ENCODE measurements at regions not wholly inside any gene's neighbourhood (a gene's known extent, or its start where the extent isn't known, plus 50 kb on each side); places are given as distances from the start of the nearest gene placed in this dataset.
"Not testable (repeated sequence)": the region's sequence is repeated elsewhere in the genome, so short reads cannot be mapped to it uniquely, and the experiment has no call there.

GRCh38 chr18:1150344-1150743, 245.7 kb downstream of the ADCYAP1 start:
- no peak for DNase-seq

GRCh38 chr18:1152958-1153357, 248.3 kb downstream of the ADCYAP1 start:
- not testable (repeated sequence) for DNase-seq

DNA sequence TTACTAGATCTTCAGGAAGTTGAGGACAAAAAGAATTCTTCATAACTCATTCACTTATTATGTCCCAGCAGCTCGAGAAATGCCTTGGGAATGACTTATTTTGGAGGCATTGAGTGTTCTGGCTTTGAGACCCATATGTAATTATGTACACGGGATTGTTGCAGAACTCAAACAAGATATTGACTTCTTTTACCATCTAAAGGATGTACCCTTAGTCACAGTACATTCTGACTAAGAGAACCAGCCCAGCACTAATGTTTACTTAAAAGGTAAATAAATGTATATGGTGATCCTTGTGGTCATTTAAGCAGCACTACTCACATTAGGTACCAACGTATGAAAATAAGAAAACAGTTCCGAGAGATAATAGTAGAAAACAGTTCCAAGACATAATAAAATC, 268.9 kb downstream of the ADCYAP1 start:
- no peak for DNase-seq

DNA sequence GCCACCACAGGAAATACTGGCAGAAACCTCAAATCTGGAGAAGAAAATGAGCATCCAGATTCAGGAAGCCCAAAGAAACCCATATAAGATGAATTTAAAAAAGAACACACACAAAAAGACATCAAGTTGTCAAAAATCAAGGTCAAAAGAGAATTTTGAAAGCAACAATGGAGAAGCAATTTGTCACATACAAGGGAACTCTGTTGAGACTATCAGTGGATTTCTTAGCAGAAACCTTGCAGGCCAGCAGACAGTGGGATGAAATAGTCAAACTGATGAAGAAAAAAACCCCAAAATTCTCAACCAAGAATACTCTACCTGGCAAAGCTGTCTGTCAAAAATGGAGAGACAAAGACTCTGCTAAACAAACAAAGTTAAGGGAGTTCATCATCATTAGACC, 272.6 kb downstream of the ADCYAP1 start:
- DNase-seq: no peak

DNA sequence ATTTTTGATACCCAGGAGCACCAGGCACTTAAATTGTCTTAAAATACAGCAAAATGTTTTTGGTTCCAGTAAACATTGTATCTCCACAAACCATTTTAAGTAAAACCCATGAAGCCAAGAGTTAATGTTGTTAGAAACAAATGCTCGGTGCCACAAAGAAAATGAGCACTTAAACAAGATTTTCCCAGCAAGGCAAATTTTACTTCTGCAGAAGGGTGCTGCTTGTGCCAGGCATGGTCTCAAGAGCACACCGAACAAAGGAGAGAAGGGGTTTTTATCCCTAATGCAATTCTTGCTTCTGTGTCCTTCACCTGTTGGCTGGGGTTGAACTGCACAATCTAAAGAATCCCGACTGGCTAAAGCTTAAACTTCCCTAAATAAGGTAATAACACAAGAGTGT, 286.7 kb downstream of the ADCYAP1 start:
- DNase-seq: no peak

DNA sequence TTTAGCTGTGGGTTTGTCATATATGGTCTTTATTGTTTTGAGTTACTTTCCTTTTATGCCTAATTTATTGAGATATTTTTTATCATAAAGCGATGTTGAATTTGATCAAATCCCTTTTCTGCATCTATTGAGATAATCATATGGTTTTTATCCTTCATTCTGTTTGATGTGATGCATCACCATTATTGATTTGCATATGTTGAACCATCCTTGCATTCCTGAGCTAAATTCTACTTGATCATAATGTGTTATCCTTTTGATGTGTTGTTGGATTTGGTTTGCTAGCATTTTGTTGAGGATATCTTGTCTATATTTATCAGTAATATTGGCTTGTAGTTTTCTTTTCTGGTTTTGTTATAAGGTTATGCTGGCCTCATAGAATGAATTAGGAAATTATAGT, 308.5 kb downstream of the ADCYAP1 start:
- DNase-seq: no peak

DNA sequence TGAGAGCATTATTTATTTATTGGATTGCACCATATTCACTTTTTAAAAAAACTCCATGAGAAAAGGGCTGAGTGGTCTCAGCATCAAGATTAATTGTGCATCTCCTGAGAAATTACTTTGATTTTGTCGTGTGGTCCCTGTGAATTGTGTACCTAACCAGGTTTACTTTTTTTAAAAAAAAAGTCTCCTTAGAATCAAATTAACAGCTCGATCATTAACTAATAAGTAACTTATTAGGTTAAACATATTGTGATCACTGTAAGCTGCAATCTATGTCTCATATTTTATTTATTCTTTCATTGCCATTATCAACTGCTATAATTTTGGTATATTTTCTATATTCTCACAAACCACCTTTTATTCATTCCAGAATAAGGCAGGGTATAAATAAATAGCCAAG, 318.2 kb downstream of the ADCYAP1 start:
- DNase-seq: no peak

- DNase-seq: no peak
Measured at GRCh38 chr18:1227025-1227424, 322.4 kb downstream of the ADCYAP1 start.

GRCh38 chr18:1229634-1230033, 325.0 kb downstream of the ADCYAP1 start:
- DNase-seq: no peak

DNA sequence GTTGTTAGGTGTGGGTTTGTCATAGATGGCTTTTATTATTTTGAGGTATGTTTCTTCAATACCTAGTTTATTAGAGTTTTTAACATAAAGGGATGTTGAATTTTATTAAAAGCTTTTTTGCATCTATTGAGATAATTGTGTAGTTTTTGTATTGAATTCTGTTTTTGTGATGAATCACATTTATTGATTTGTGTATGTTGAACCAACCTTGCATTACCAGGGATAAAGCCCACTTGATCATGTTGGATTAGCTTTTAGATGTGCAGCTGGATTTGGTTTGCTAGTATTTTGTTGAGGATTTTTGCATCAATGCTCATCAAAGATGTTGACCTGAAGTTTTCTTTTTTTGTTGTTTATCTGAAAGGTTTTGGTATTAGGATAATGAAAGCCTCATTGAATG, 328.2 kb downstream of the ADCYAP1 start:
- DNase-seq: no peak

- DNase-seq: no peak
Measured at GRCh38 chr18:1240701-1241100, 336.0 kb downstream of the ADCYAP1 start.

DNA sequence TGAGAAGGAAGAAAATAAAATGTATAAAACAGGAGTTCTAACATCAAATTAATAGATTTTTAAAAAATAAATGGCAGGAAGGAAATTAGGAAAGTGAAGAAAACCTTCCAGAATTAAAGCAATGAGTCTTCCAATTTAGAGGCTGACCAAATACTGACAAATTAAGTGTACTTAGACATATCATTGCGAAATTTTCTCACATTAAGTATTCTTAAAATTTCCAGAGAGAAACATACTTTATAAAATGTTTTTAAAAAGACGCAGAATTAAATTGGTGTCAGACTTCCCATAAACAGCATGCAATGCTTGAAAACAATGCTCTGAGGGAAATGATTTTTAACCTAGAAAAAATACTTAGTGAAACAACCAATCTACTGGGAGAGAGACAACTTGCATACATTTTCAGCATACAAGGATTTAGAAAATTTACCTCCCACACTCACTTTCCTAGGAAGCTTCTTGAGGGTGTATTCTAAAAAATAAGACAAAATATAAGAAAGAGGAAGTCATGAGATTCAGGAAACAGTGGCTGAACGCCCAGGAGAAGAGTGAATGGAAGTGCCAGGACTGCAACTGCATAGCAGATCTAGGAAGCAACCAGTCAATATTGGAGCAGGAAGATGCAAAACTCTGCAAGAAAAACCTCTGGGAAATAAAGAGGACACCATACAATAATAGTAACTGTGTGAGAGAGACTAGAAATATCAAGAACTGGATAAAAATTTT, 339.9 kb downstream of the ADCYAP1 start:
- no peak for DNase-seq

- no peak for DNase-seq
Measured at GRCh38 chr18:1246827-1247226, 342.2 kb downstream of the ADCYAP1 start.

DNA sequence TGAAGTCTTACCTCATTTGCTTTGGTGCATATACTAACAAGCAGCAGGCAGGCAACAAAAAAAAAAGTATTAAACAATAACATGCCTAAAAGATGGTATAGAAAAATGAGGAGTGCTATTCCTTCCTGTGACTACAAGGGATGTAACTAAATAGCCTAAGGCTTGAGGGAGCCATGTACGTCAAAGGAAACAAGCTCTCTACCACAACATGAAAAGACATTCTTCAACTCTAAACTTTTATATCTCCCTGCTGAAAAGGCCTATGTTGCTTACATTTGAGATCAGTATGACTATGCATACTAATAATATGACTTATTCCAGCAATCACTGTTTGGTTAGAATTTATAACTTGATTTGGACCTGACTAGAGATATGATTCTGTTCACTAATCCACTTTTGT, 347.9 kb downstream of the ADCYAP1 start:
- DNase-seq: no peak

DNA sequence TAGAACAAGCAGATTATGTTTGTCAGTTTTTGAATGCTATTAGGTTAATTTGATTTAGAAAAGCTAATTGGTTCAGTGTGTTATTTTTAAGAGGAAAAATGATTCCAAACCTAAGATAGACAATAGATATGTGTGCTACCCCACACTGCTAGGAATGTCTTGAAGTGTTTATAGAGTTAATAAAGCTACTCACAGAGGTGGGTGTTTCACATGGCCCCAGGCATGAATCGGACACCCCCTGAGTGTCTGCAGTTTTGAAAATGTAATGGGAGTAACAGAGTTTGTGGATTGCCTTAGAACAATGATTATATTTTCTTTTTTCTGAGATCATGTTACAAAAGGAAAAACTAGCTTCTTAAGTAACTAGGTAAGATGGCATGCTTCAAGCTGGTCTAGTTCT, 348.3 kb downstream of the ADCYAP1 start:
- no peak for DNase-seq

GRCh38 chr18:1253827-1254226, 349.2 kb downstream of the ADCYAP1 start:
- no peak for DNase-seq

DNA sequence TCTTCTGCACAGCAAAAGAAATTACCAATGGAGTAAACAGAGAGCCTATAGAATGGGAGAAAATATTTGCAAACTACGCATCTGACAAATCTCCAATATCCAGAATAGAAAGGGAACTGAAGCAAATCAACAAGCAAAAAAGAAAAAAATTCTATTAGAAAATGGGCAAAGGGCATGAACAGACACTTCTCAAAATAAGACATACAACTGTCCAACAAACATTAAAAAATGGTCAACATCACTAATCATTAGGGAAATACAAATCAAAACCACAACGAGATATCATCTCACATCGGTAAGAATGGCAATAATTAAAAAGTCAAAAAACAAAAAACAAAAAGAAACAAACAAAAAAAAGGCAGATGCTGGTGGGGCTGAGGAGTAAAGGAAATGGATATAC, 356.4 kb downstream of the ADCYAP1 start:
- no peak for DNase-seq

DNA sequence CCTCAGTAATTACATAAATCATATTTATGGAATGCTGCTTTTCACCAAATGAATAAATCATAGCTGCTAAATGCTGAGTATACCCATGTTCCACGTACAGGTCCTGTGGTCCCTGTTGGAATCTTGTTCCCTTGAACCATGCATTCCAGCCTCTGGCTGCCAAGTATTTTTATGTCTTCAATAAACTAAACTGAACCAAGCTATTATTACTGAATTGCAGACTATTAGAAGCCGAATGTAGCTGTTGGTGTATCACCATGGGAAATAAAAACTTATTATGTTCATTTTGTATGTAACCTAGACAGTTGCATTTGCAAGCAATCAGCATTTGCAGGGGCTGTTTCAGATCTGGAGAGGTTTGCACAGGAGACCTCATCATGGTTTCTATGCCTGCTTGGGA, 362.4 kb downstream of the ADCYAP1 start:
- no peak for DNase-seq

- no peak for DNase-seq
Measured at GRCh38 chr18:1270081-1270480, 365.4 kb downstream of the ADCYAP1 start.

GRCh38 chr18:1273469-1273868, 368.8 kb downstream of the ADCYAP1 start:
- no peak for DNase-seq

DNA sequence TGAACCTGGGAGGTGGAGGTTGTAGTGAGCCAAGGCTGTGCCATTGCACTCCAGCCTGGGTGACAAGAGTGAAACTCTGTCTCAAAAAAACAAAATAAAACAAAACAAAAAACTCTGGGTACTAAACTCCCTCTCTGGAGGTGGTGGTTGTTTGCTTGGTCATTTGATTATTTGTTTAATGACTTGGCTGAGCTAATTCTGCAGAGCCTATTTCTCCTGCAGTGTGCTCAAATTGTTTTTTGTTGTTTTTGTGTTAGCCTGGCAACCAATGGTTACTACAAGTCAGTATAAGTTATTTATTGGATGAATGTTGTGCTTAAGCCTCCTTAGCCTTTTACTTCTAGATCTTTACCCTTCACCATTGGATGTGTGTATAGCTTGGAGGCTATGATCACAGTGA, 387.5 kb downstream of the ADCYAP1 start:
- no peak for DNase-seq

DNA sequence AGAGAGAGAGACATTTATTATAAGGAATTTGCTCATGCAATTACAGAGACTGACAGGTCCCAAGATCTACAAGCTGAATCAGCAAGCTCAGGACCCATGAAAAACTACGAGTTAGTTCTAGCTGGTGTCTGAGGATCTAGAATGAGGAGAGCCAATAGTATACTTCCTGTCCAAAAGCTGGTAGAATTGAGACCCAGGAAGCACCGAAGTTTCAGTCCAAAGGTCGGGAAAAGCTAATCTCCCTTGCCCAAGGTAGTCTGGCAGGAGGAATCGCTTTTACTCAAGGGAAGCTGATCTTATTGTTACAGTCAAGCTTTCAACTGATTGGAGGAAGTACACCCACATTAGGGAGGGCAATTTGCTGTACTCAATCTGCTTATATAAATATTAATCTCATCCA, 389.6 kb downstream of the ADCYAP1 start:
- no peak for DNase-seq

GRCh38 chr18:1296237-1296636, 391.6 kb downstream of the ADCYAP1 start:
- no peak for DNase-seq

DNA sequence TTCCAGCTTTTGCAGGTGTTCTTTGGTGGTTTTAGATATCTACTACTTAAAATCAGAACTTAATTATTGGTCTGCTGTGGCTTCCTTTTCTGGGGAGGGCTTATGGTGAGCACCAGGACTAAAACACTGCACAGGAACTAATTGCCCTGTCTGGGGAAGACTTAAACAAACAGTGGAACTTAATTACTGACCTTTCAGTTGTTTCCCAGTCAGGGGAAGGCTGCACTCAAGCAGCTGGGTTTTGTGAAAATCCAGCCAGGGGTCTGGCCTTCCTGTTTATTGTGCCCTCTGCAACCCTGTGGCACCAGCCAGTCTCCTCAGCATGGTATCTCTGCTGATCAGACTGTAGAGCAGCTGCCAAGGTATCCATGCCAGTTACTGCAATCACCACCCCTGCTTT, 398.2 kb downstream of the ADCYAP1 start:
- DNase-seq: no peak

DNA sequence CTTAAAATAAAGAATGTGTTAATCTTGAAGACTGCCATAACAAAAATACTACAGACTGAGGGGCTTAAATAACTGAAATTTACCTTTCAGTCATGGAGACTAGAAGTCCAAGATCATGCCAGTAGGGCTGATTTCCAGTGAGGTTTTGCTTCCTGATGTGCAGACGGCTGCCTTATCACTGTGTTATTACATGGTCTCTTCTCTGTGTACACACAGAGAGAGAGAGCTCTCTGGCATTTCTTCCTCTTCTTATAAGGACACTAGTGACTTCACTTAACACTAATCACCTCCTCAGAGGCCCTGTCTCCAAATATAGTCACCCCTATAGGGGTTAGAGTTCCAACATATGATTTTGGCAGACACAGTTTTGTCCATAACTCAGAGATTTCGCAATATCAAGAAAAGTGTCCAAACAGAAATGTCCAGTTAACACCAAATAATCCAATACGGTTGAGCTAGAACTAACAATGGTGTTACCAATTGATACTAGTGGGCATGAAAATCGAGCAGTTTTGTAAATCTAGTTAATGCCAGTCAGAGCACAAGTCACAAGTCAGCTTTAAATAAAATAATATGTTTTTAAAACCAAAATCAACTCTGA, 399.8 kb downstream of the ADCYAP1 start:
- DNase-seq: no peak

All from dermis blood vessel endothelial cell (primary cell).